ENCODE measurements at regions not wholly inside any gene's neighbourhood (a gene's known extent, or its start where the extent isn't known, plus 50 kb on each side); places are given as distances from the start of the nearest gene placed in this dataset.

GRCh38 chr6:164427728-164428402, 881.5 kb downstream of the C6orf118 start:
- no peak for DNase-seq

- no peak for DNase-seq
These were observed 884.9 kb downstream of the C6orf118 start for GRCh38 chr6:164424489-164424888.

DNA sequence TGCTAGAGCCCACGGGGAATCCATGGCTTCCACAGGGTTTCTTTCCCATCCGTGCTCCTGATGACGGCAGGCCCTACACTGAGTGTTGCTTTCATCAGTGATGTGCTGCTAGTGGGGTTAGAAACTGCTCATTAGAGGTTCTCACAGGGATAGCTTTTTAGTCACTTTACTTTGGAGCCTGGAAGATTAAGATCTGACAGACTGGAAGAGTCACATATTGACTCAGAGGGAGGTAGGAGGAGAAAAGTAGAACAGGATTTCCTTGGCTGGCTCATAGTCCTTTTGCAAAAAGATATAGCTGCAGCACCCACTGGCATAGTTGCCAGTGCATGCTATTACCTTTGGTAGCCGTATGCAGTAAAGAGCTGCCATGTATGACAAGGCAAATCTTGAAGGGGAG, 890.3 kb downstream of the C6orf118 start:
- peak; percentile 65 for DNase-seq

- DNase-seq: no peak
These were observed 891.2 kb downstream of the C6orf118 start for GRCh38 chr6:164418262-164418588.

DNA sequence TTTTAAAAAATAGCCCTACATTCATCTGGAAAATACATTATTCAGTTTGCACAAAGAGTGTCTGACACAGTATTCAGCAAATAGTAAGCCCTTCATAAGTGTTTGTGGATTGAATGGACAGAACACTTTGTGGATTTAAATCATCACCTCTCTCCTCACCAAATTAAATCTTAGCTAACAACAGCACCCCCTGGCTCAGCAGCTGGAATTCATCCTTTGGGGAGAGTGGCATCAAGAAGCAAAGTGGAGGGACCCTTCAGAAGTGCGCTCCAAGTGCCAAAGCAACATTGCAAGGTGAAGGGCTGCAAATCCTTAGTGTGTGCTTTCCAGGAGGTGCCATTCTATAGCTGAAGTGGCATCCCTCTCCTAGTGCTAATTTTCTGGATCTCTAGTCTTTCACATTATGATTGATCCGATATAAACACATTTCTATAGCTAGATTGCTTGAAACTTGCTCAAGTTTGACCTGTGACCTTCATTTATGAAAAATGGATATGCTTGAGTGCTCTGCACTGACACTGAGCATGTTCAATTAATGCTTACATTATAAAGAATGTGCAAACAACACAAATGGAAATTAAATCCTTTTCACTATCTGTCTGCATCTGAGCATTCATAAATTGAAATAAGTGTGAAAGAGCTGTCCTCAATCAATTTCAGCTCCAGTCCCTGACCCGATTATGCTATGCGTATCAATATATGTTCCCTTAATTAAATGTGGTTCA, 891.7 kb downstream of the C6orf118 start:
- no peak for DNase-seq

GRCh38 chr6:164415832-164416563, 893.4 kb downstream of the C6orf118 start:
- no peak for DNase-seq

DNA sequence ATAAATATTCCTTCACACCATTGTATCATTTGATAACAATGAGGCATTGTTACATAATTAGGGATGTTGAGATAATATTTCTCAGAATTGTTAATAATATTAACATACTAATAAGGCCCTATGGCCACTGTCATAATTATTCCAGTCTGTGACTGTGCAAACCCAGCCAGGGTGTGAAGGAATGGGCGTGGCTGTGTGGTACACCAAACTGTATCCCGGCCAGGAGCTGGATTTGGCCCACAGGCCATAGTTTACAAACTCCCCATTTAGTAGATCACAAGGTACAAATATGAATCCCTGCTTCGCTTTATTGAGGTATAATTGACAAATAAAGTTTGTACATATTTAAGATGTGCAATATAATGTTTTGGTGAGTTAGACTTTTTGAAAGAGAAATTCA, 894.7 kb downstream of the C6orf118 start:
- no peak for DNase-seq

DNA sequence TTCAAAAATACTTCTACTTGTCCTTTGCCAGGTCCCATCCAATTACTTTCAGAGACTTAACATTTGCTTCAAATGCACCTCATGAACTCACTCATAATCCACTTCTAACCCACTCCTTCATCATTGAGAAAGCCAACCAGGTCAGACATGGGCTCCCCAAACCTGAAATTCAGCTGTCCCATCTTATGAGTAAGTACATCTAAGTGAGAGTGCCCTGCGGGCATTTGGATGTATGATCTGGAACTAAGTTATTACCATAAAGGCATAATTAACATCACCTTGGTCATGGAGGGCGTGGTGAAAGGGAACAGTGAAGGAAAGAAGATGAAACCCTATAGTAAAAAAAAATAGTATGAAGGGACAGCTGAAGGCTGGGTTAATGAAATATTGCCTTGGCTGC, 896.8 kb downstream of the C6orf118 start:
- DNase-seq: no peak

DNA sequence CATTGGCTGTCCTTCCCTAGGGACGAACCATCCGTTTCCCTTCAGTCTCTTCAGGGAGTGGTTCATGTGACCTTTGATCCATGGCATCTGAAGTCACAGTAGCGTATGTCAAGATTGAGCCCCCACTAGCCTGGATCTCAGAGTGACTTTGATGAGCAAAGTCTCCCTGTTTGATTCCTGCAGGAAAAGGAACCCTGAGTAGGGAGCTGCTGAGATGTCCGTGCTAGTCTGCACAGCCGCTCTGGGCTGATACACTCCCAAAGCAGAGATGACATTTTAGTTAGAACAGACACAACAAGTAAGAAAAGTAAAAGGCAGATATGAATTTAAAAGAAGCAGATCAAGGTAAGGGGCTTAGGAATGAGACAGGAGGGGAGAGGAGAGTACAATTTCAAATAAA, 899.4 kb downstream of the C6orf118 start:
- DNase-seq: no peak

DNA sequence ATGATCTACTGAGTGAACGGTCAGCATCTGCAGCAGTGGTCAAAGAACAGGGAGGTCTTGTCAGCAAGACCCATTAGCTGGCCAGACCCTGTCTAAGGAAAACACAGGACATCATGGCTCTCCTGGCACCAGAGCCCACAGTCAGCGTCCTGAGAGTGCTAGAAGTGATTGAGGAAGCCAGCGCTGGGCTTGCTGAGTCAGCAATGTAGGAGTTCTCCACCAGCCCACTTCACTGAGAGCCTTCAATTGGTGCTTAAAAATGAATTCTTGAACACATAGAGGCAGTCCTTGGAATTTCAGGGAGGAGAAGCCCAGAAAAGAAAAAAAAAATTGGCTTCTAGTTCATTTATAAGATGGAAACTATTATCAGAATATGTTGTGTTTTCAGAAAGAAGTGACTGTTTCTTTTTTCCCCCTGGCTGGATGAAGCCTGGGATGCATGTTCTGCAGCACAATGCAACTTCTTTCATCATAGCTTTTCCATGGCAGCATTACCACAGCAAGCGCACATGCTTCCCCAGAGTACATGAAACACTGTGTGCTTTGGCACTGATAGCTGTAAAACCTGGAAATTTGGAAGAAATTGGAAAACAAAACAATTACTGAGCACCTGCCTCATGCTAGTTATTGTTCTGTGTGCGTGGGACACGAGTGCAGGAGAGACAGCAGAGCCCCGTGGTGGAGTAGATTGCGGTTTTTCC, 899.9 kb downstream of the C6orf118 start:
- no peak for DNase-seq

DNA sequence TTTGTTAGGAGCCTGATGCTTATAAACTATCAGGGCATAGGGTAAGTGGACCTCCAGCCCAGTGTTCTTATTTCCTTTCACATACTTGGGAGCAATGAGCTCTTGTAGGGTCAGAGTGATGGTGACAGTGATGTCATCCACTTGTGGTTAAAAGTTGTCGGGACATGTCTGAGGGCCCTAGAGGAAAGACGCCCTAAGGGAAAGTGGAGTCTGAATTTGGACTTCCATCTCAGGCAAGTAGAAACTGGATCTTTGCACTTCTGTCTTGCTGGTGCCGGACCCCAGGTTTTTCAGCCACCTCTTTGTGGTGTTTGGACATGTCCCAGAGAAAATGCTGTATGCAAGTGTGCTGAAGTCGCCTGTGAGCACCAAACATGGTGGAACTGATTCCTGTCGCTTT, 900.5 kb downstream of the C6orf118 start:
- peak; percentile 68 for DNase-seq

DNA sequence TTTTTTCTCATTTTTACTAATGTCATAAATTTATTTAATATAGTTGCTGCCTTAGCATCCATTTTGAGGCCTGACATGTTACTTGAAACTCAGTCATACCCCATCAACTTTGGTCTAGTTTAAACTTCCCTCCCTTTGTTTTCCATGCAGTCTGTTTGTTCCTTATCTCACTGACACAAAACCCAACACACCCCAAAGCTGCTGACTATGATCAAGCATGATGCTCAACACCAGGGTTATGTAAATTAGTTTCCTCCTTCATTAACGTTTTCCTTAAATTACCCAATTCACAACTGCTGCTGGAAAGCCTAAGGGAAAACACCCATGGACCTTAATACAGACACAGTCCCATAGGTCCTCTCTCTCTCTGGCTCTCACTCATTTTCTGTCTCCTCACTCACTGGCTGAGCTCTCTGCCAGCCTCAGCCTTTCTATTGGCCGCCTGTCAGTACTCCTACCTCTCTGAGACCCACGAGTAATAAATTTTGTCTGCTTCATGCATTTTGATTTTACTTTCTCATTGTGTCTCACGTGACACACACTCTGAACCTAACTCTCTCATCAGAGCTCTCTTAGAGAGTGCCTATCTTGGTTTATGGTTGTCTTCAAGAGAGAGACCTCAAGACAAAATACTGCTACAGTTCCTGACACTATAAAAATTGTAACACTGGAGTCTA, 904.5 kb downstream of the C6orf118 start:
- DNase-seq: no peak

GRCh38 chr6:164401871-164402270, 907.5 kb downstream of the C6orf118 start:
- no peak for DNase-seq

DNA sequence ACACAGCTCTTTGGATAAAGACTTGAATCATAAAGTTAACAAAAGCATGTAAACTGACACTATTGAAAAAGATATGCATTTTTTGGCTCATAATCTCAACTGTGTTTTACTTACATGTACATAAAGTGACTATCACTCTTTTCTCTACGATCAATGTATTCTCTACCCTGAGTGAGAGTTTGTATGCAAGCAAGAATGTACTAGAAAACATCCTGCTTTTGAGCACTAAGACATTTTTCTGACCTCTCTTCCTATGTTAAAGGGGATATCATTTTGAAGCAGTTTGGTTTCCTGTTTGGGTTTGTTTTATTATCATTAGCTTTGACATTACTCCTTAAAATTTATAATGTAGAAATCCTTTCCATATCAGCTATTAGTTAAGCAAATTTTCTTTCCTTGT, 910.8 kb downstream of the C6orf118 start:
- DNase-seq: no peak

DNA sequence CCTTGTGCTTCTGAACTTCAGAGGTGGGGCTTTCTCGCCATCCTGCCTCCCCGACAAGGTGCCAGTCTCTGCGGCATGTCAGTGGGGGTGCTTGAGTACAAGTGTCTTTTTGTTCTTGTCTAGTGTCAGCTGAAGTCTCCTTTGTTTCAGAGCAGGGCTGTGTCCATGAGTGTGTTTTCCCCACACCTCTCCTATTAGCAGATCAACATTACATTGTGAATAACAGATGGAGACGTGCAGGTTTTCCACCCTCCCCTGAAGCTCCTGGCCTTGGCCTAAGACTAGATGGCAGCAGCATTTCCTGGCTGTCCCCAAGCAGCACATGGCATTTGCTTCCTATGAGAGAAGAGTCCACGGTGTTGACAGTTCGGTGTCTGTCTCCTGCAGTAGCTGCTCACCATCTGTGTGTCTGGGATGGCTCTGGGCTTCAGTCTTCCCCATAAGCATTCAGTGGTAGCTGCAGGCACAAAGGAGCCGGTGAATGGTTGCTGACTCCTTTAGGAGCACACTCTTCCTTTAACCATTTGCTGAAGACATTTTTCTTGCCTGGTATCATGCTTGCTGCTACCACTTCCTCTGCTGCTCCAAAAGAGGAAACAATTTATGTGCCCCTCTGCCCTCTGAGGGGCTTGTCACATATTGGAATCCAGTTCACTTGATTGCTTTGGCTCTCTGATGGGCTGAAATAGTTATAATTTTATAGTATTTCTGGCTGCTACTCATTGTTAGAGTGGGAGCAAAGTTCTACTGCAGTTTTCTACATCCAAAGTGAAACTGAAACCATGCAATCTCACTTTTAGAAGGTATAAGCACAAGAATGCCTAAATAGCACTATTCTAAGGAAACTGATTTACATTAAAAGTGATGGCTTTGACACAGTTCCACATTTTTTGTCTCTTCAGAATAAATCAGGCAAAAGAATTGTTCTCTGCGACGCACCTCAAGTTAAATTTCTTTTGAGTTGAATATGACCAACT, 913.0 kb downstream of the C6orf118 start:
- DNase-seq: peak; percentile 59

- no peak for DNase-seq
These were observed 929.6 kb downstream of the C6orf118 start for GRCh38 chr6:164379795-164380194.

- DNase-seq: peak; percentile 65
These were observed 931.1 kb downstream of the C6orf118 start for GRCh38 chr6:164378330-164378729.

- DNase-seq: peak; percentile 66
These were observed 932.0 kb downstream of the C6orf118 start for GRCh38 chr6:164377348-164377918.

DNA sequence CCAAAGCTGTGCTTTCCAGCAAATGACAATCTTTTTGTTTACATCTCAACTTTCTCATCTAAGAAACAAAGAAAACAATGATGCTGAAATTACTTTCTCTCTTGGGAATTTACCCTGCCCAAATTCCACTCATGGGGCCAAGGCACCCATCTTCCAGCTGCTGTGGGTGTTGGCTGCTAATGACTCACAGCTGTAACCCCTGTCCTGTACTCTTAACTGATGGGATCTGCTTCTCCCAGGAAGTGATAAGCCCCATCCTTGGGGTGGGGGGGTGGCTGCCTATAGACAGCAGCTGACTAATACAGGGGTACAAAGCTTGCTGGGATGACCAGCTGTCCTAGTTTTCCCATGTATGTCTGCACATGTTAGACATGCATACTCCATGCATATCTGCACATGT, 938.6 kb downstream of the C6orf118 start:
- DNase-seq: no peak

DNA sequence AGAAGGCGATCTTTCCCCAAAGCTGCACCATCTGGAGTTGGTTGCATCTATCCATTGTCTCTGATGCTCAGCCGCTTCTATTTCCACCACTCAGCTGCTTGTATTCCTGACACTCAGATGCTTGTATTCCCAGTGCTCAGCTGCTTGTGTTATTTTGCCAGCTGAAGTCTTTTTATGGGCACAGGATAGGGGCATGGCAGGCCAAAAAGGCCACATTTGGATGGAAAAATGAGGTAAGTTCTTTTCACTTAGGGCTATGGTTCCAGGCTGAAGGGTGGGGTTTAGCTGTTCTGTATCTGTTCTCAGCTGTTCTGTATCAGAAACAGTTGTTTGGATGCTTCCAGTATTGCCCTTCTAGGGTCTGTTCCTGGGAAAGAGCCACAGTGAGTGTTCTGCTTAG, 944.9 kb downstream of the QKI start:
- DNase-seq: no peak

DNA sequence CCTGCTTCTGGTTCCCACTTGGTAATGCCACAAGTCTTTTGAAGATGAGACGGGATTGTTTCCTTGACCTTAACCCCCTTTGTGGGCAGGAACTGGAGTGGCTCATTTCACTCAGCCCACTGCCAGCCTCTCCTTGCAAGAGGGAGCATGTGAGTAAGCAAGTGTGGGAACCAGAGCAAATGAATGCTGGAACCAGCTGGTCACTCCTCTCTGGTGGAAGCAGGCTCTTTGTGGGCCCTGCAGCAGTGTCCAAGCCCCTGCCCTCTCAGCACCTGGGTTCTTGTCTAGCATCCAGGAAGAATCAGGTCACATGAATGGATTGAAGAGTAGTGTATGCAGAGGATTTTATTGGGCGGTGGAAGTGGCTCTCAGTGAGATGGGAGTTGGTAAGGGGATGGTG, 944.5 kb downstream of the QKI start:
- no peak for DNase-seq

Data from islet precursor cell (in vitro differentiated cells).